ENCODE measurements at regions not wholly inside any gene's neighbourhood (a gene's known extent, or its start where the extent isn't known, plus 50 kb on each side); places are given as distances from the start of the nearest gene placed in this dataset.

DNA sequence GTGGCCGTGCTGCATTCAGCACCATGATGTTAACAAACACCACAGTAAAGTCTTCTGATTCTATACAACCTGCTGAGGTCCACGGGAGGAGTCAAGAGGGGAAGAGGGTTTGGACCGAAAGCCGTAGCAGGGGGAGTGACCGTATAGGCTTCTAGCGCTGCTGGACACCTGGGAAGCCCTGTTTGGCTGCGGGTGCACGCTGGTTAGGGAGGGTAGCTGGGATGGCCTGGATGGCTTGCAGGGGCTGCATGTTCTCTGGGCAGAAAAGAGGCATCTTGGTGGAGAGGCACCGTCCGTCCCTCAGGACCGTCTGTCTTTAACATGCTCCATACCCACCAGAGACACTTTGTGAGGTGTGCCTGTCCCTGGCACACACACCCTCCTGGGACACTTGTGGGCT, 251.0 kb upstream of the IRX1 start:
- TF ChIP-seq, protein P1, sequence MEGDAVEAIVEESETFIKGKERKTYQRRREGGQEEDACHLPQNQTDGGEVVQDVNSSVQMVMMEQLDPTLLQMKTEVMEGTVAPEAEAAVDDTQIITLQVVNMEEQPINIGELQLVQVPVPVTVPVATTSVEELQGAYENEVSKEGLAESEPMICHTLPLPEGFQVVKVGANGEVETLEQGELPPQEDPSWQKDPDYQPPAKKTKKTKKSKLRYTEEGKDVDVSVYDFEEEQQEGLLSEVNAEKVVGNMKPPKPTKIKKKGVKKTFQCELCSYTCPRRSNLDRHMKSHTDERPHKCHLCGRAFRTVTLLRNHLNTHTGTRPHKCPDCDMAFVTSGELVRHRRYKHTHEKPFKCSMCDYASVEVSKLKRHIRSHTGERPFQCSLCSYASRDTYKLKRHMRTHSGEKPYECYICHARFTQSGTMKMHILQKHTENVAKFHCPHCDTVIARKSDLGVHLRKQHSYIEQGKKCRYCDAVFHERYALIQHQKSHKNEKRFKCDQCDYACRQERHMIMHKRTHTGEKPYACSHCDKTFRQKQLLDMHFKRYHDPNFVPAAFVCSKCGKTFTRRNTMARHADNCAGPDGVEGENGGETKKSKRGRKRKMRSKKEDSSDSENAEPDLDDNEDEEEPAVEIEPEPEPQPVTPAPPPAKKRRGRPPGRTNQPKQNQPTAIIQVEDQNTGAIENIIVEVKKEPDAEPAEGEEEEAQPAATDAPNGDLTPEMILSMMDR (conservative IDR thresholded peaks at IDR 0.05 in 1 of 2, IDR thresholded peaks at IDR 0.05 in 1 of 2; ENCODE audit: low read depth in 1 of 2, low read length in 2 of 2), result no peak
- TF ChIP-seq EZH2 (IDR thresholded peaks at IDR 0.05; ENCODE audit: low read length, missing control alignments), result no peak
